Loucy (cell line): ENCODE measurements at regions not wholly inside any gene's neighbourhood (a gene's known extent, or its start where the extent isn't known, plus 50 kb on each side); places are given as distances from the start of the nearest gene placed in this dataset.

Experiments used
- EZH2phosphoT487 ChIP-seq: fragments of 200-600 bp; IDR thresholded peaks from 2 replicates; pipeline ENCODE4 v1.6.1; 2018; ENCODE audit warnings: antibody characterized with exemption, mild to moderate bottlenecking, moderate library complexity, borderline replicate concordance
- TF ChIP-seq, protein P1 (sequence below): fragments of 200-600 bp; sonication (generic); conservative IDR thresholded peaks from 2 replicates; pipeline ENCODE4 v1.5.1; 2014; ENCODE audit warnings: mild to moderate bottlenecking, antibody characterized with exemption, low read length

DNA sequence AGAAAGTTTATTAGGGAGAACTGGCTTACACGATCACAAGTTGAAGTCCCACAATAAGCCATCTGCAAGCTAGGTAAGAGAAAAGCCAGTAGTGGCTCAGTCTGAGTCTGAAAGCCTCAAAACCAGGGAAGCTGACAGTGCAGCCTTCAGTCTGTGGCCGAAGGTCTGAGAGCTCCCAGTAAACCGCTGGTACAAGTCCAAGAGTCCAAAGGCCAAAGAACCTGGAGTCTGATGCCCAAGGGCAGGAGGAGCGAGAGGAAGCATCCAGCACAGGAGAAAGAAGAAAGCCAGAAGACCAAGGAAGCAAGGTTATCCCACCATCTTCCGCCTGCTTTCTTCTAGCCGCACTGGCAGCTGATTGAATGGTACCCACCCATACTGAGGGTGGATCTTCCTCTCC is 97.3 kb upstream of the FBN2 start:
- TF ChIP-seq, protein P1, sequence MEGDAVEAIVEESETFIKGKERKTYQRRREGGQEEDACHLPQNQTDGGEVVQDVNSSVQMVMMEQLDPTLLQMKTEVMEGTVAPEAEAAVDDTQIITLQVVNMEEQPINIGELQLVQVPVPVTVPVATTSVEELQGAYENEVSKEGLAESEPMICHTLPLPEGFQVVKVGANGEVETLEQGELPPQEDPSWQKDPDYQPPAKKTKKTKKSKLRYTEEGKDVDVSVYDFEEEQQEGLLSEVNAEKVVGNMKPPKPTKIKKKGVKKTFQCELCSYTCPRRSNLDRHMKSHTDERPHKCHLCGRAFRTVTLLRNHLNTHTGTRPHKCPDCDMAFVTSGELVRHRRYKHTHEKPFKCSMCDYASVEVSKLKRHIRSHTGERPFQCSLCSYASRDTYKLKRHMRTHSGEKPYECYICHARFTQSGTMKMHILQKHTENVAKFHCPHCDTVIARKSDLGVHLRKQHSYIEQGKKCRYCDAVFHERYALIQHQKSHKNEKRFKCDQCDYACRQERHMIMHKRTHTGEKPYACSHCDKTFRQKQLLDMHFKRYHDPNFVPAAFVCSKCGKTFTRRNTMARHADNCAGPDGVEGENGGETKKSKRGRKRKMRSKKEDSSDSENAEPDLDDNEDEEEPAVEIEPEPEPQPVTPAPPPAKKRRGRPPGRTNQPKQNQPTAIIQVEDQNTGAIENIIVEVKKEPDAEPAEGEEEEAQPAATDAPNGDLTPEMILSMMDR = no peak
- TF ChIP-seq EZH2phosphoT487 = no peak
